Left ventricle myocardium inferior (tissue), 1 donor: ENCODE measurements at regions not wholly inside any gene's neighbourhood (a gene's known extent, or its start where the extent isn't known, plus 50 kb on each side); places are given as distances from the start of the nearest gene placed in this dataset.

Experiments used
- DNase-seq: peaks from one replicate; pipeline ENCODE4 v3.0.0-alpha.2; 2020
- H3K27ac ChIP-seq: fragments of 200-600 bp; replicated peaks from 2 replicates; pipeline ENCODE4 v1.8.0; 2021
- H3K27me3 ChIP-seq: fragments of 200-600 bp; 2 replicates; pipeline ENCODE4 v1.8.0; 2021; ENCODE audit warnings: low read depth
- H3K36me3 ChIP-seq: fragments of 200-600 bp; 2 replicates; pipeline ENCODE4 v1.8.0; 2021
- H3K4me1 ChIP-seq: fragments of 200-600 bp; 2 replicates; pipeline ENCODE4 v1.8.0; 2021
- H3K4me3 ChIP-seq: fragments of 200-600 bp; 2 replicates; pipeline ENCODE4 v1.8.0; 2021; ENCODE audit warnings: mild to moderate bottlenecking, moderate library complexity
- H3K9me3 ChIP-seq: fragments of 200-600 bp; replicated peaks from 2 replicates; pipeline ENCODE4 v1.8.0; 2021
- intact Hi-C: fragments of 100-400 bp; cut with micrococcal nuclease; formaldehyde crosslinking; loops from one replicate; pipeline ENCODE4 v1.11.0; 2022
- TF ChIP-seq, protein P1 (sequence below): fragments of 200-600 bp; IDR thresholded peaks from 2 replicates; pipeline ENCODE4 v1.8.0; 2021; ENCODE audit warnings: antibody characterized with exemption, mild to moderate bottlenecking, borderline replicate concordance
- donor health status: DM: no; HTN: yes; CAD: no; lungs with severe emphysema.

DNA sequence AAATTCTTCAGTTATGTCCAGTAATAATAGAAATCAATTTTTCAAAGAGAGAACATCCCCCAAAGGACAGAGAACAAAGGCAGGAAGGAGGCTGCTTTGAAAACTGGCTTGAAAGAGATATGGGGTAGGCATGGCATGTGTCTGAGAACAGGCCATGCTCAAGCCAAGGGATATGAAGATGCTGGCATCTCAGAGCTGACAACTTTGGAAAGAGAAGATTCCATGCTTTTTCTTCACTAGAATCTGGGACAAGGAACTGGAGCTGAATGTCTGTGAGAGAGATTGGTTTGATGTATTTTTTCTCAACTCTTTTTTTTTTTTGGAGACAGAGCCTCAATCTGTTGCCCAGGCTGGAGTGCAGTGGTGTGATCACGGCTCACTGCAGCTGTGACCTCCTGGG lies 139.8 kb upstream of the DLX2 start:
- TF ChIP-seq, protein P1, sequence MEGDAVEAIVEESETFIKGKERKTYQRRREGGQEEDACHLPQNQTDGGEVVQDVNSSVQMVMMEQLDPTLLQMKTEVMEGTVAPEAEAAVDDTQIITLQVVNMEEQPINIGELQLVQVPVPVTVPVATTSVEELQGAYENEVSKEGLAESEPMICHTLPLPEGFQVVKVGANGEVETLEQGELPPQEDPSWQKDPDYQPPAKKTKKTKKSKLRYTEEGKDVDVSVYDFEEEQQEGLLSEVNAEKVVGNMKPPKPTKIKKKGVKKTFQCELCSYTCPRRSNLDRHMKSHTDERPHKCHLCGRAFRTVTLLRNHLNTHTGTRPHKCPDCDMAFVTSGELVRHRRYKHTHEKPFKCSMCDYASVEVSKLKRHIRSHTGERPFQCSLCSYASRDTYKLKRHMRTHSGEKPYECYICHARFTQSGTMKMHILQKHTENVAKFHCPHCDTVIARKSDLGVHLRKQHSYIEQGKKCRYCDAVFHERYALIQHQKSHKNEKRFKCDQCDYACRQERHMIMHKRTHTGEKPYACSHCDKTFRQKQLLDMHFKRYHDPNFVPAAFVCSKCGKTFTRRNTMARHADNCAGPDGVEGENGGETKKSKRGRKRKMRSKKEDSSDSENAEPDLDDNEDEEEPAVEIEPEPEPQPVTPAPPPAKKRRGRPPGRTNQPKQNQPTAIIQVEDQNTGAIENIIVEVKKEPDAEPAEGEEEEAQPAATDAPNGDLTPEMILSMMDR, result no peak

DNA sequence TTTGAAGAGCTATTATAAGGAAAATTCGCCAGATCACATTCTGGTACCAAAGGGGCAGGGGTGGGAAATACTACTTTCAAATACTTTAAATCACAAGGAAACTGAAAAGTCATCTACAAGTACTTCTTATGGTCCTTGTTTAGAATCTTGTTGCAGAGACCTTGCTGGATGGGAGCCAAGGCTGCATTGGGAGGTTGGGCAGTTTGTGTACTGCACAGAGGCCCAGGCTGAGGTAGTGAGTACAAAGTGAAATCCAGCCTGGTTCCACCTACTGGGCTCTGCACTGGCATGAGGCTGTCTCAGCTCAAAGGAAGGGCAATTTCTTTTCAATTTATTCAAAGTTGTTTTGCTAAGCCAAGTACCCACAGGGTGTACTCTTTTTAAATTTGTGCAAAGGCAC lies 140.3 kb upstream of the DLX2 start:
- Histone ChIP-seq H3K27ac (no peak overlapping the region), H3K9me3 (no peaks in the 10 kb centered on the region), H3K4me1 (no peaks in the 10 kb centered on the region), H3K4me3 (no peak overlapping the region), H3K27me3 (peaks cover 12% of the 10 kb centered on the region), H3K36me3 (no peaks in the 10 kb centered on the region)
- DNase-seq, result no peak
- TF ChIP-seq, protein P1, result no peak
- intact Hi-C loops, result no loop called here

More for the DNA sequence above, 139.8 kb upstream of the DLX2 start:
- DNase-seq, result no peak
- Histone ChIP-seq H3K4me1 (no peaks in the 10 kb centered on the region), H3K27me3 (peaks cover 14% of the 10 kb centered on the region), H3K27ac (no peak overlapping the region), H3K4me3 (no peak overlapping the region), H3K36me3 (no peaks in the 10 kb centered on the region), H3K9me3 (no peaks in the 10 kb centered on the region)
- intact Hi-C loops, result no loop called here

DNA sequence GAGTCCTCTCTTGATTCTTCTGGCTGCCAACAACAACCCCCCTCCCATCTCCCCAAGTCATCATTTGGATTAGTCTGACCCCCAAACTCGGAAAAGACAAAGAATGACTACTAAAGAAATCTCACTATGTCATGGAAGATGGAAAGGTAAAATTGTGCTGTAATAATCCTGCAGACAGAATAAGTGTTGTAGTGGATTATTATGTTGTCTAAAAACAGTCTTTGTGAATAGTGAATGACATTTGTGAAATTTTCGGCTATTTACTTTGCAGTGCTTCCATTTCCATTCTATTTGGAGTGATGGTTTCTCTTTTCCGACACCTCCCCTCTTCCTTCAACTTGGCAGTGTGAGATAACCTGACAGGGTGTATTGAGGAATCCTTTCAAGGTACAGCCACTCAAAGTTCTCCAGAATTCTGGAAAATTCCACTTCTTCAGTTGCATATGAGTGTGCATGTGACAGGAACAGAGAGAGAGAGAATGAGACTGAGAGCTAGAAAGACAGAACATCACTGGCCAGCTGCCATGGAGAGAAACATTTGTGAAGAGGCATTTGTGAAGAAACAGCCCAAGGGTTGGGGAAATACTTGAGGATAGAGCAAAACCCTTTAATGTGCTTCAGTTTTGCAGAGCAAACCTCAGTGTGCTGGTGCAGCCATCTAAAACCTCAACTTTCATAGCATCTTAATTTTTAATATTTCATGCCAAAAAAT lies 141.9 kb upstream of the DLX2 start:
- no peak for DNase-seq
- no peaks in the 10 kb centered on the region for H3K4me1 ChIP-seq
- no peaks in the 10 kb centered on the region for H3K9me3 ChIP-seq
- TF ChIP-seq, protein P1, result no peak
- H3K27me3 ChIP-seq, result no peaks in the 10 kb centered on the region
- intact Hi-C loops, result no loop called here
- no peak overlapping the region for H3K27ac ChIP-seq
- no peaks in the 10 kb centered on the region for H3K36me3 ChIP-seq
- H3K4me3 ChIP-seq, result no peak overlapping the region

DNA sequence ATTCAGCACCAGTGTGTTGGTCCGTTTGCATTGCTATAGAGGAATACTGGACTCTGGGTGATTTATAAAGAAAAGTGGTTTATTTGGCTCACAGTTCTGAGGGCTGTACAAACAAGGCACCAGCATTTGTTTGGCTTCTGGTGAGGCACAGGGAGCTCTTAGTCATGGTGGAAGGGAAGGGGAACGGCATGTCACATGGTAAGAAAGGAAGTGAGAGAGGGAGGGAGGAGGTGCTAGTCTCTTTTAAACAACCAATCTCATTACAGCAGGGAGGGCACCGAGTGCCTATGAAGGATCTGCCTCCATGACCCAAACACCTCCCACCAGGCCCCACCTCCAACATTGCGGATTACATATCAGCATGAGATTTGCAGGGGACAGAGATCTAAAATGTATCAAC lies 143.9 kb upstream of the DLX2 start:
- no peak for DNase-seq
- Histone ChIP-seq H3K36me3 (no peaks in the 10 kb centered on the region), H3K9me3 (no peaks in the 10 kb centered on the region), H3K4me3 (no peak overlapping the region), H3K4me1 (peaks cover 7% of the 10 kb centered on the region), H3K27ac (no peak overlapping the region), H3K27me3 (no peaks in the 10 kb centered on the region)
- TF ChIP-seq, protein P1, result no peak
- intact Hi-C loops, result no loop called here

DNA sequence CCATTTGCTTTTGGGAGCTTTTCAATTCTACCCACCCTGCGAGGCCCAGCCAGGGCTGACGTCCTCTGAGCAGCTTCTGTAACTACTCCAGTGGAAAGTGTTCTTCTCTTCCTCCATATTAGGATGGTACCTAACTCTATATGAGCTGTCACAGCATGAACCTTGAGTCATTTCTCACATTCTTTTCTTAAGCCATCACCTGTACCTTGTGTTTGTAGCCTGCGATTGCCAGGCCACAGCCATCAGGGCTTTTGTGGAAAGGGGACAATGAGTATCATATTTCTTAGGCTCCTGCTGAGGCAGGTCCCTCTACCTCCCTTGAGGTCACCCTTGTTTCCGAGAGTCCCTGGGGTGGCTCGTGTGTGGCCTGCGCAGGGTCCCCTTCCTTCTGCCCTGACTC lies 144.5 kb upstream of the DLX2 start:
- Histone ChIP-seq H3K27ac (no peak overlapping the region), H3K4me3 (no peak overlapping the region), H3K36me3 (no peaks in the 10 kb centered on the region), H3K9me3 (no peaks in the 10 kb centered on the region), H3K27me3 (no peaks in the 10 kb centered on the region), H3K4me1 (peaks cover 7% of the 10 kb centered on the region)
- intact Hi-C loops, result no loop called here
- DNase-seq, result no peak
- TF ChIP-seq, protein P1, result no peak
